ENCODE measurements at regions not wholly inside any gene's neighbourhood (a gene's known extent, or its start where the extent isn't known, plus 50 kb on each side); places are given as distances from the start of the nearest gene placed in this dataset.

GRCh38 chr10:107299606-107300005 is 135.1 kb upstream of the SORCS1 start:
- TF ChIP-seq CTCF (conservative IDR thresholded peaks at IDR 0.05) (no peak), EZH2 (IDR thresholded peaks at IDR 0.05; ENCODE audit: low read depth) (no peak)

Data from PC-9 (cell line).